Esophagus muscularis mucosa (tissue), 4 donors: ENCODE measurements at regions not wholly inside any gene's neighbourhood (a gene's known extent, or its start where the extent isn't known, plus 50 kb on each side); places are given as distances from the start of the nearest gene placed in this dataset.

Experiments used
- CTCF ChIP-seq, 3 experiments: fragments of 200-600 bp in 2 of 3; fragments of 450-650 bp in 1 of 3; sonication (generic) in 2 of 3; IDR thresholded peaks; one replicate each; pipeline ENCODE4 v1.5.1; 2017 to 2019; ENCODE audit warnings: antibody characterized with exemption in 3 of 3, mild to moderate bottlenecking in 2 of 3, moderate library complexity in 1 of 3
- EP300 ChIP-seq: sonication (generic); formaldehyde crosslinking; IDR thresholded peaks from one replicate; pipeline ENCODE4 v1.6.1; 2017; ENCODE audit warnings: antibody characterized with exemption
- POLR2A ChIP-seq: fragments of 450-650 bp; IDR thresholded peaks from one replicate; pipeline ENCODE4 v1.6.1; 2017; ENCODE audit warnings: antibody characterized with exemption, moderate library complexity, mild to moderate bottlenecking, low read depth

- TF ChIP-seq POLR2A (no peak), CTCF (IDR thresholded peaks at IDR 0.05) (no peak), EP300 (no peak)
Measured at GRCh38 chr11:70528046-70528793, 129.9 kb downstream of the CTTN start.
